DMS53 treated with DMSO at 0.1 percent for 48 hours (cell line): ENCODE measurements at regions not wholly inside any gene's neighbourhood (a gene's known extent, or its start where the extent isn't known, plus 50 kb on each side); places are given as distances from the start of the nearest gene placed in this dataset.

ENCODE experiments used
- DNase-seq: peaks from one replicate; lab custom pipeline; 2025; ENCODE audit not compliant: unreplicated experiment; lab: John Stamatoyannopoulos, UW

DNA sequence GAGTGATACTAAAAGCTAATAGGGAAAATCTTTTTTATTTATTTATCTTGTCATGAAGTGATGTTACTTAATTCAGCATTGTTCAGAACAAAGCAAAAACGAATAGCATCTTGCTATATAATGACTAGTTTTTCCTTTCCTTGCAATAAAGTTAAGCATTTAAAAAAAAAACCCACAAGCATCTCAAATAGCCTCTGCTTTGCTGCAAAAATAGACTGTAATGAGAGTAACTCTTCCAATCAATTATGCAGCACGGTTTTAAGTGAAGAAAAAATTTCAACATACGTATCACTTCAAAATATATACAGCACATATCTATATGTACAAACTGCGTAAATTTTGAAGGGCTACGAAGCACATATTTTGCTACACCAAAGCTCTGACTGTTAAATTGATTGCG is 153.3 kb upstream of the VRK2 start:
- DNase-seq: no peak

DNA sequence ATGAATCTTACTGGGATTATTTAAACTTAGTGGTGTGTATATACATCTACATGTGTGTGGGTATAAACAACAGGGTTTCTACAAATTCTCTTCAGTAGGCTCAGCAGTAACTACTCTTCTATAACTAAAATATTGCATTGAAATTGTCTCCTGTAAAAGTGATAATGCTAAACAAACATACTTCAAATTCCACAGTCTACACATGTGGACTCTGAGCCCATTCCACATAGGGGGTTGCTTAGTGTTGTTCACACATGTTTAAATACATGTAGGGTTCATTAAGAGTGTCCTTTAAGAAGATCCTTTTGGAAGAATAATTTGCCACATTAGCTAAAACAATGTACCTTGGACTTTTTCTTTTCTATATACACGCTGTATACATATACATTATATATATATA is 152.8 kb upstream of the VRK2 start:
- no peak for DNase-seq

GRCh38 chr2:57894381-57894780 is 152.2 kb upstream of the VRK2 start:
- DNase-seq: no peak

- DNase-seq: no peak
Observed at GRCh38 chr2:57897920-57898319, 148.7 kb upstream of the VRK2 start.

DNA sequence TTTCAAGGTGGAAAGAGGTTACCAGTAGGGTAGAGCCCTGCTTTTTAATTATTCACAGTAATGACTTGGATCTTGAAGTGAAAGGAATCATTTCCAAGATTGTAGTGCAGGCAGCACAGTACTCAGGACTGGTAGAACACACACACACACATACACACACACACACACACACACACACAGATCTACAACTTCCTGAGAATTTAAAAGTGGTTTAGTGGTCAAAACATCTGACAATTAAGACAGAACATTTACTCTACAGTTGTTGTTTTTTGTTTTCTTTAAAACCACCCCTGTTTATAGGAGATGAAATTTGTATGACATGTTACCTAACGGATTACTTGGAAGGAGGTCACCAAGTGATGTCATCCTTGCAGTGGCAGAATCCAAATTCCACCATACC is 146.7 kb upstream of the VRK2 start:
- no peak for DNase-seq

- DNase-seq: no peak
Observed at GRCh38 chr2:57902578-57902977, 144.0 kb upstream of the VRK2 start.

DNA sequence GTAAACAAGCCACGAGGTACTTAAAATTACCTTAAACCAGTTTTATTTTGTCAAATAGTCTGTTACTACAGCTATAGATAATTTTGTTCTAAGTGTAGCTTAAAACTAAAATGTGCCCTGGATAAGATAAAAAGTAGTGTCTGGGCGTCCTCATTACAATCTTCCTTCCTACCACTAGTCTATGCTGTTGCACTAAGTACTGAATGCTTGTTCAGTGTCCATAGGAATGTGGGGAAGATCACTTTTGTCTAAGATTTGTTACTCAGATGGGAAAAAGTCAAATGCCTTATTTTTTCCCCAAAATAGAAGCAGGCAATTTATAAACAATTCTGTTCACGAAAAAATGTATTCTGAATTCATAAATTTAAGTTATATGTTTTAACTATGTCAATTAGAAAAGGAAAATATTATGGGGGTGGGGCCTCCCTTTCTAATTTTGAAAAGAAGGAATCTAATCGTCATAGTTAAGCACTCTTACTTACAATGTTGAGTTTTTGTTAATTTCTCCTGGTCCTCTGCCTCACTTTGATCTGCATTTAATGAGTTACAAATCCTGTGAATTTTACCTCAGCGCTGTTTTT is 140.4 kb upstream of the VRK2 start:
- peak; percentile 50 for DNase-seq

DNA sequence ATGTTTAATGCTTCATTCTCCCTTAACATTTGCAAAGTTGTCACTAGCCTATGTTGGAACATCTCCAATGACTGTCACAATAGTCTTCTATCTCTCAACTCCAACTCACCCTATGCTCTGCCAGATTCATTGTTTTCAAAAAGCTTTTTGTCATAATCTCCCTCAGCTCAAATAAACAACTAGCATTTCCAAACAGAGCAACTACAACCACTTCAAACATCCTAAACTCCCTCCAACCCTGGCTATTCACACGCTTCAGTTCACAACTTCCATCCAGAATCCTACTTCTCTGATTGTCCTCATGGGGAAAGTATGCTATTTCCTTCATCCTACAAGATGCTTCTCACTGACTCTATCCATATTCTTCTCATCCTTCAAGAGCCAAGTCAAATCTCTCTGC is 139.2 kb upstream of the VRK2 start:
- DNase-seq: no peak

- DNase-seq: no peak
Observed at GRCh38 chr2:57908736-57909161, 137.9 kb upstream of the VRK2 start.

- DNase-seq: no peak
Observed at GRCh38 chr2:57918126-57918525, 128.5 kb upstream of the VRK2 start.

DNA sequence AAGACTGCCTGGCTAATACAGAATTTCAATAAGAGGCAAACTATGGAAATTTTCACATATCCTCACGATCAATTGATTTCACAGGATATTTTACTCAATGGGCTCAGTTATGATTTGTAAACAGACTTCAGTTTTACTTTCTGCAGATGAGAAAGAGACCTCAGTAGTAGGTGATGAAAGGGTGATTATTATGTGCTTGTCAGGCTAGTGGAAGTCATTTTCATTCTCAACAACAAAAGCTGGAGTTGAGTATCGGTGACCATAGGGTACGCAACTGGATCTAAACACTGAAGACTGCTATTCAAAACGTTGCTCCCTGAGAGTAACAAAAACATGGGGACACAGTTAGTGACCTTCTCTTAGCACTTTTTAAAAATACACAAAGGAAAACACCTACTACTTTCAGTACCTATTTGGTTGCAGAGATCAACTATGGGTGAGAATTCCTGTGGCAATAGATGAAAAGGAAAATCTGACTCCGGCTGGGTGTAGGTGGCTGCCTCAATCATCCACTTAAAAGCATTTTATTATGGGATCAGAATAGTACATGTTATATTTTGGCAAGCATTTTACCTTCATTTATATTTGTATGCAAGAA is 126.2 kb upstream of the VRK2 start:
- DNase-seq: no peak

GRCh38 chr2:57934659-57935058 is 111.9 kb upstream of the VRK2 start:
- no peak for DNase-seq

GRCh38 chr2:57936216-57936615 is 110.4 kb upstream of the VRK2 start:
- DNase-seq: no peak

DNA sequence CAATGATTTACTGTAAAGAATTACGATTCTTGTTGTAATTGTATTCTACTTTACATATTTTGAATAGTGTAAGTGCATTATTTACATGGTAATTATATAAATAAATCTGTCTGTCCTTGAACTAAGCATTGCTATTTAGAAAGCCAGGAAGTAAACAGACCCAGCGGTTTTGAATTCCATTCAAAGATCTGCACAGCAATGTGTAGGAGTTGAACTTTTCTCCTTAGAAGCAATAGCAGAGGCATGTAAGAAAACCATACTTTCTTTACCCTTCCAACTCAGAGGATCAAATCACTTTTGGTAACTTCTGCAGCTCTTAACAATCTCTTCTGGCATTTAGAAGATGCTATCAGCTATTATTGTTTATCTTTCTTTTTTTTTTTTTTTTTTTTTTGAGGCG is 109.2 kb upstream of the VRK2 start:
- DNase-seq: no peak

GRCh38 chr2:57941816-57942215 is 104.8 kb upstream of the VRK2 start:
- no peak for DNase-seq

DNA sequence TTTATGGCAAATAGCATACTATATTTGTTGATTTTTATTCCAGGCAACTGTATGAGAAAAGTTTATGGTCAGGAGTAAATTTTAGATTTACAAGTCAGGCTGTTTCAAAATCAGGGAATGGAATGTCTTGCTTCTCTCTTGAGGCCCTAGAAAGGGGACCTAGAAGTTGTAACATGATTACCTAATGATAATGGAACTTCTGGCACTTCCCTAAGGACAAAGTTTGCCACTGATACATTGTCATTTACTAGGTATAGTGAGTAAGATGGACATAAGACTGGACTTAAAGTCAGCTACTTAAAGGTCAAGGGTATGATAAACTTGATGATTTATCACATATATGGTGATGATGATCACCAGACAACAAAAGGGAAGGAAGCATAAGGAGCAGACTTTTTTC is 103.3 kb upstream of the VRK2 start:
- DNase-seq: no peak

GRCh38 chr2:57947398-57947797 is 99.2 kb upstream of the VRK2 start:
- DNase-seq: no peak

DNA sequence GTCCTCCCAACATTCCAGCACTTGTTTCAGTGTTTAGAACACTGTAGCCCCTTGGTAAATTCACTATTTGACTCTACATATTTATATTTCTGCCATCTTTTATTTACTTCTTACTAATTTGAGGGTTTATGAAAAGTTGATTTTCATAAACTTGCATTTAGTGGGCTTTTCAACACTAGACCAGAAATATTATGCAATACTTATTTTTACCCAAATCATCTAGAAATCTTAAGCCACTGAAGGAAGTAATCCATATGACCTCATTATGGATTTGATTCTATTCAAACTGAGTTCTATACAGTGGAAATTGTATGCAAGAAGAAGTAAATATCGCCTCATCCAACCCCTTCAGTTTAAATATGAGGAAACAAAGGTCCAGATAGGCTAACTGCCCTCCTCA is 92.6 kb upstream of the VRK2 start:
- DNase-seq: no peak

GRCh38 chr2:57957238-57957637 is 89.4 kb upstream of the VRK2 start:
- DNase-seq: no peak

- DNase-seq: no peak
Observed at GRCh38 chr2:57959390-57959789, 87.2 kb upstream of the VRK2 start.

DNA sequence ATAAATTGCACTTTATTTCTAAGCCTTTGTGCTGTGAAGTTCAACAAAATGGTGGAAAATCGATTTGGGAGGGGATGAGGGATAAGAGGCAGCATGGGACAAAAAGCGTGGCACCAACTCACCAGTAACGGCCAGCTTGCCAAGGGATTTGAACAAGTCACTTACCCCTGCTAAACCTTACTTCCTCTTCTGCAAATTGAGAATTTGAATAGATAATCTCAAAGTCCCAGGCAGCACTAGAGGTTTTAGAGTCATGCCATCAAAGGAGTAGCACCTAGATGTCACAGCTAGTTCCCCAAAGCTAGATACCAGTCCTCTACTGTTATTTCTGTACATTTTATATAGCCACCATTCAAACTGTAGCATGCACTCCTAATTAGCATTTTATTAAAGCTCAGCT is 83.7 kb upstream of the VRK2 start:
- DNase-seq: no peak

GRCh38 chr2:57965219-57965618 is 81.4 kb upstream of the VRK2 start:
- DNase-seq: no peak

DNA sequence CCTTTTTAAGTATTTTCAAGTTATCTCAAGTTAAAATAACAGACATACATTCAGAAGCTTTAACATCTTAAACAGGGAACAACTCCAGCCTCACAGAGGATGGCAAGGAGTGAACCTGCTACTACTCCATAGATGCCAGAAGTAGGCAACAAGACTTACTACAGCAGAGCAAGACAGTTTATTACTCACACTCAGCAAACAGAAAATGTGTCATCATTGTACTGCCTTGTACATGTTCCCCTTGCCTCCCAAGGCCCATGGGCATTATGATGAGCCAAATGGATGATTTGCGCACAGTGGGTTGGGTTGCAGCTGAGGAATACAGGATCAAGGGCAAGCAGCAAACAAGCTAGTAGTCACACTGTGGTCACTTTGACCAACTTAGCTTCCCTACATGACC is 80.6 kb upstream of the VRK2 start:
- DNase-seq: no peak
